ENCODE measurements at regions not wholly inside any gene's neighbourhood (a gene's known extent, or its start where the extent isn't known, plus 50 kb on each side); places are given as distances from the start of the nearest gene placed in this dataset.

- no peaks in the 10 kb centered on the region for H3K27me3 ChIP-seq (ENCODE audit: control insufficient read depth in 2 of 2, insufficient read depth in 1 of 2, low read length in 1 of 2)
- no peaks in the 10 kb centered on the region for H3K4me1 ChIP-seq (ENCODE audit: control insufficient read depth in 2 of 2, insufficient read depth in 2 of 2, low read length in 2 of 2)
- no peaks in the 10 kb centered on the region for H3K9me3 ChIP-seq (ENCODE audit: control insufficient read depth in 2 of 2, insufficient read depth in 1 of 2, low read length in 1 of 2)
- no peak overlapping the region for H3K4me3 ChIP-seq (ENCODE audit: low read length in 2 of 2)
- 74% methylated on average over 5 of the region's 5 CpGs for WGBS
- H3K36me3 ChIP-seq (ENCODE audit: control insufficient read depth in 2 of 2, insufficient read depth in 2 of 2, low read length in 1 of 2), result no peaks in the 10 kb centered on the region
- H3K27ac ChIP-seq (ENCODE audit: low read depth in 1 of 2, low read length in 1 of 2), result no peak overlapping the region
- DNase-seq (ENCODE audit: low read depth in 6 of 9, low spot score in 9 of 9), result no peak
Observed at GRCh38 chr1:238409932-238410331, 519.2 kb upstream of the ZP4 start.

- Histone ChIP-seq H3K4me1 (ENCODE audit: control insufficient read depth in 2 of 2, insufficient read depth in 2 of 2, low read length in 2 of 2) (no peaks in the 10 kb centered on the region), H3K36me3 (ENCODE audit: control insufficient read depth in 2 of 2, insufficient read depth in 2 of 2, low read length in 1 of 2) (no peaks in the 10 kb centered on the region), H3K27ac (ENCODE audit: low read depth in 1 of 2, low read length in 1 of 2) (no peak overlapping the region), H3K9me3 (ENCODE audit: control insufficient read depth in 2 of 2, insufficient read depth in 1 of 2, low read length in 1 of 2) (no peaks in the 10 kb centered on the region), H3K27me3 (ENCODE audit: control insufficient read depth in 2 of 2, insufficient read depth in 1 of 2, low read length in 1 of 2) (no peaks in the 10 kb centered on the region), H3K4me3 (ENCODE audit: low read length in 2 of 2) (no peak overlapping the region)
- 90% methylated on average over 3 of the region's 3 CpGs for WGBS
- DNase-seq (ENCODE audit: low read depth in 6 of 9, low spot score in 9 of 9), result no peak
Observed at GRCh38 chr1:238409191-238409850, 518.6 kb upstream of the ZP4 start.

GRCh38 chr1:238408737-238409136 is 518.0 kb upstream of the ZP4 start:
- Histone ChIP-seq H3K36me3 (ENCODE audit: control insufficient read depth in 2 of 2, insufficient read depth in 2 of 2, low read length in 1 of 2) (no peaks in the 10 kb centered on the region), H3K27me3 (ENCODE audit: control insufficient read depth in 2 of 2, insufficient read depth in 1 of 2, low read length in 1 of 2) (no peaks in the 10 kb centered on the region), H3K4me3 (ENCODE audit: low read length in 2 of 2) (no peak overlapping the region), H3K4me1 (ENCODE audit: control insufficient read depth in 2 of 2, insufficient read depth in 2 of 2, low read length in 2 of 2) (no peaks in the 10 kb centered on the region), H3K27ac (ENCODE audit: low read depth in 1 of 2, low read length in 1 of 2) (no peak overlapping the region), H3K9me3 (ENCODE audit: control insufficient read depth in 2 of 2, insufficient read depth in 1 of 2, low read length in 1 of 2) (no peaks in the 10 kb centered on the region)
- no peak for DNase-seq (ENCODE audit: low read depth in 6 of 9, low spot score in 9 of 9)
- 97% methylated on average over 3 of the region's 3 CpGs for WGBS

GRCh38 chr1:238406098-238406860 is 515.6 kb upstream of the ZP4 start:
- Histone ChIP-seq H3K4me1 (ENCODE audit: control insufficient read depth in 2 of 2, insufficient read depth in 2 of 2, low read length in 2 of 2) (no peaks in the 10 kb centered on the region), H3K27ac (ENCODE audit: low read depth in 1 of 2, low read length in 1 of 2) (no peak overlapping the region), H3K4me3 (ENCODE audit: low read length in 2 of 2) (no peak overlapping the region), H3K36me3 (ENCODE audit: control insufficient read depth in 2 of 2, insufficient read depth in 2 of 2, low read length in 1 of 2) (no peaks in the 10 kb centered on the region), H3K27me3 (ENCODE audit: control insufficient read depth in 2 of 2, insufficient read depth in 1 of 2, low read length in 1 of 2) (no peaks in the 10 kb centered on the region), H3K9me3 (ENCODE audit: control insufficient read depth in 2 of 2, insufficient read depth in 1 of 2, low read length in 1 of 2) (no peaks in the 10 kb centered on the region)
- 46% methylated on average over 3 of the region's 3 CpGs for WGBS
- DNase-seq (ENCODE audit: low read depth in 6 of 9, low spot score in 9 of 9), result no peak

- Histone ChIP-seq H3K4me1 (ENCODE audit: control insufficient read depth in 2 of 2, insufficient read depth in 2 of 2, low read length in 2 of 2) (no peaks in the 10 kb centered on the region), H3K27me3 (ENCODE audit: control insufficient read depth in 2 of 2, insufficient read depth in 1 of 2, low read length in 1 of 2) (no peaks in the 10 kb centered on the region), H3K27ac (ENCODE audit: low read depth in 1 of 2, low read length in 1 of 2) (no peak overlapping the region), H3K4me3 (ENCODE audit: low read length in 2 of 2) (no peak overlapping the region), H3K36me3 (ENCODE audit: control insufficient read depth in 2 of 2, insufficient read depth in 2 of 2, low read length in 1 of 2) (no peaks in the 10 kb centered on the region), H3K9me3 (ENCODE audit: control insufficient read depth in 2 of 2, insufficient read depth in 1 of 2, low read length in 1 of 2) (no peaks in the 10 kb centered on the region)
- 87% methylated on average over 2 of the region's 2 CpGs for WGBS
- DNase-seq (ENCODE audit: low read depth in 6 of 9, low spot score in 9 of 9), result no peak
Observed at GRCh38 chr1:238404921-238405320, 514.2 kb upstream of the ZP4 start.

- Histone ChIP-seq H3K4me1 (ENCODE audit: control insufficient read depth in 2 of 2, insufficient read depth in 2 of 2, low read length in 2 of 2) (no peaks in the 10 kb centered on the region), H3K36me3 (ENCODE audit: control insufficient read depth in 2 of 2, insufficient read depth in 2 of 2, low read length in 1 of 2) (no peaks in the 10 kb centered on the region), H3K9me3 (ENCODE audit: control insufficient read depth in 2 of 2, insufficient read depth in 1 of 2, low read length in 1 of 2) (no peaks in the 10 kb centered on the region), H3K27me3 (ENCODE audit: control insufficient read depth in 2 of 2, insufficient read depth in 1 of 2, low read length in 1 of 2) (no peaks in the 10 kb centered on the region), H3K27ac (ENCODE audit: low read depth in 1 of 2, low read length in 1 of 2) (no peak overlapping the region), H3K4me3 (ENCODE audit: low read length in 2 of 2) (no peak overlapping the region)
- WGBS, result 61% methylated on average over 1 of the region's 1 CpG
- no peak for DNase-seq (ENCODE audit: low read depth in 6 of 9, low spot score in 9 of 9)
Observed at GRCh38 chr1:238404481-238404880, 513.8 kb upstream of the ZP4 start.

GRCh38 chr1:238401144-238401543 is 510.4 kb upstream of the ZP4 start:
- DNase-seq (ENCODE audit: low read depth in 6 of 9, low spot score in 9 of 9), result no peak
- no peak overlapping the region for H3K27ac ChIP-seq (ENCODE audit: low read depth in 1 of 2, low read length in 1 of 2)
- no peaks in the 10 kb centered on the region for H3K36me3 ChIP-seq (ENCODE audit: control insufficient read depth in 2 of 2, insufficient read depth in 2 of 2, low read length in 1 of 2)
- H3K4me3 ChIP-seq (ENCODE audit: low read length in 2 of 2), result no peak overlapping the region
- H3K9me3 ChIP-seq (ENCODE audit: control insufficient read depth in 2 of 2, insufficient read depth in 1 of 2, low read length in 1 of 2), result no peaks in the 10 kb centered on the region
- no peaks in the 10 kb centered on the region for H3K27me3 ChIP-seq (ENCODE audit: control insufficient read depth in 2 of 2, insufficient read depth in 1 of 2, low read length in 1 of 2)
- 88% methylated on average over 4 of the region's 4 CpGs for WGBS
- no peaks in the 10 kb centered on the region for H3K4me1 ChIP-seq (ENCODE audit: control insufficient read depth in 2 of 2, insufficient read depth in 2 of 2, low read length in 2 of 2)

GRCh38 chr1:238399558-238399957 is 508.8 kb upstream of the ZP4 start:
- Histone ChIP-seq H3K27me3 (ENCODE audit: control insufficient read depth in 2 of 2, insufficient read depth in 1 of 2, low read length in 1 of 2) (no peaks in the 10 kb centered on the region), H3K36me3 (ENCODE audit: control insufficient read depth in 2 of 2, insufficient read depth in 2 of 2, low read length in 1 of 2) (no peaks in the 10 kb centered on the region), H3K4me1 (ENCODE audit: control insufficient read depth in 2 of 2, insufficient read depth in 2 of 2, low read length in 2 of 2) (no peaks in the 10 kb centered on the region), H3K4me3 (ENCODE audit: low read length in 2 of 2) (no peak overlapping the region), H3K27ac (ENCODE audit: low read depth in 1 of 2, low read length in 1 of 2) (no peak overlapping the region), H3K9me3 (ENCODE audit: control insufficient read depth in 2 of 2, insufficient read depth in 1 of 2, low read length in 1 of 2) (no peaks in the 10 kb centered on the region)
- WGBS, result 93% methylated on average over 4 of the region's 4 CpGs
- no peak for DNase-seq (ENCODE audit: low read depth in 6 of 9, low spot score in 9 of 9)

- no peaks in the 10 kb centered on the region for H3K36me3 ChIP-seq (ENCODE audit: control insufficient read depth in 2 of 2, insufficient read depth in 2 of 2, low read length in 1 of 2)
- DNase-seq (ENCODE audit: low read depth in 6 of 9, low spot score in 9 of 9), result no peak
- H3K9me3 ChIP-seq (ENCODE audit: control insufficient read depth in 2 of 2, insufficient read depth in 1 of 2, low read length in 1 of 2), result no peaks in the 10 kb centered on the region
- H3K27me3 ChIP-seq (ENCODE audit: control insufficient read depth in 2 of 2, insufficient read depth in 1 of 2, low read length in 1 of 2), result no peaks in the 10 kb centered on the region
- no peak overlapping the region for H3K4me3 ChIP-seq (ENCODE audit: low read length in 2 of 2)
- H3K27ac ChIP-seq (ENCODE audit: low read depth in 1 of 2, low read length in 1 of 2), result no peak overlapping the region
- H3K4me1 ChIP-seq (ENCODE audit: control insufficient read depth in 2 of 2, insufficient read depth in 2 of 2, low read length in 2 of 2), result no peaks in the 10 kb centered on the region
Observed at GRCh38 chr1:238396140-238396539, 505.4 kb upstream of the ZP4 start.

Measured in thymus (tissue), 11 donors.